Karpas-422 (cell line): ENCODE measurements at regions not wholly inside any gene's neighbourhood (a gene's known extent, or its start where the extent isn't known, plus 50 kb on each side); places are given as distances from the start of the nearest gene placed in this dataset.

Experiments
- DNase-seq: peaks from one replicate; pipeline ENCODE4 v3.0.0-alpha.2; 2015
- H2AFZ ChIP-seq: fragments of 200-600 bp; sonication (generic); 2 replicates; pipeline ENCODE4 v1.6.1; 2014; ENCODE audit warnings: antibody characterized with exemption, low read length, mixed read lengths
- H3K27ac ChIP-seq: fragments of 200-600 bp; sonication (generic); 2 replicates; pipeline ENCODE4 v1.5.1; 2014; ENCODE audit warnings: mild to moderate bottlenecking, low read length, moderate library complexity
- H3K27me3 ChIP-seq: fragments of 200-600 bp; sonication (generic); 2 replicates; pipeline ENCODE4 v1.6.1; 2014; ENCODE audit warnings: low read length, mixed read lengths
- H3K36me3 ChIP-seq: fragments of 200-600 bp; sonication (generic); 2 replicates; pipeline ENCODE4 v1.6.1; 2014; ENCODE audit warnings: low read length, mixed read lengths; ENCODE audit not compliant: insufficient read depth
- H3K4me1 ChIP-seq: fragments of 200-600 bp; sonication (generic); 2 replicates; pipeline ENCODE4 v1.6.1; 2014; ENCODE audit warnings: mild to moderate bottlenecking, low read length, mixed read lengths
- H3K4me2 ChIP-seq: fragments of 200-600 bp; sonication (generic); 2 replicates; pipeline ENCODE4 v1.6.1; 2014; ENCODE audit warnings: low read length, low read depth, mild to moderate bottlenecking; ENCODE audit not compliant: poor library complexity, severe bottlenecking
- H3K4me3 ChIP-seq: fragments of 200-600 bp; sonication (generic); 2 replicates; pipeline ENCODE4 v1.5.1; 2014; ENCODE audit warnings: mild to moderate bottlenecking, antibody characterized with exemption, low read length, mixed read lengths
- H3K79me2 ChIP-seq: fragments of 200-600 bp; sonication (generic); 2 replicates; pipeline ENCODE4 v1.6.1; 2014; ENCODE audit warnings: mild to moderate bottlenecking, low read length, mixed read lengths
- H3K9ac ChIP-seq: fragments of 200-600 bp; sonication (generic); 2 replicates; pipeline ENCODE4 v1.6.0; 2014; ENCODE audit warnings: low read length
- H3K9me2 ChIP-seq: fragments of 200-600 bp; sonication (generic), shearing (Covaris generic); replicated peaks from 2 replicates; pipeline ENCODE4 v1.6.0; 2014; ENCODE audit warnings: mild to moderate bottlenecking, low read length, moderate library complexity; ENCODE audit not compliant: insufficient read depth
- H3K9me3 ChIP-seq: fragments of 300-700, 200-600 bp; sonication (generic); 2 replicates; pipeline ENCODE4 v1.6.1; 2014; ENCODE audit warnings: low read length, mixed read lengths
- H4K20me1 ChIP-seq: fragments of 200-600 bp; sonication (generic); 2 replicates; pipeline ENCODE4 v1.6.1; 2014; ENCODE audit warnings: mild to moderate bottlenecking, antibody characterized with exemption, low read length, low read depth; ENCODE audit not compliant: insufficient read depth

GRCh38 chr7:73973091-73973490, 54.9 kb upstream of the ELN start:
- DNase-seq = no peak
- Histone ChIP-seq H2AFZ (no peak overlapping the region), H3K4me1 (peaks cover 9% of the 10 kb centered on the region; the same call in 1 of the 2 replicates), H3K9me2 (no peaks in the 10 kb centered on the region), H3K4me3 (no peak overlapping the region), H3K9ac (no peak overlapping the region), H3K36me3 (no peaks in the 10 kb centered on the region), H3K4me2 (no peak overlapping the region), H3K27me3 (no peaks in the 10 kb centered on the region), H3K27ac (no peak overlapping the region), H3K79me2 (no peaks in the 10 kb centered on the region), H4K20me1 (0 out of 2 replicates have a peak, but pooled peaks cover 2% of the 10 kb centered on the region), H3K9me3 (no peaks in the 10 kb centered on the region)

GRCh38 chr7:73974101-73974947, 53.6 kb upstream of the ELN start:
- Histone ChIP-seq H2AFZ (no peak overlapping the region), H3K4me2 (no peak overlapping the region), H3K27me3 (no peaks in the 10 kb centered on the region), H3K36me3 (no peaks in the 10 kb centered on the region), H3K9me3 (no peaks in the 10 kb centered on the region), H3K9me2 (no peaks in the 10 kb centered on the region), H3K27ac (no peak overlapping the region), H3K4me1 (peaks cover 14% of the 10 kb centered on the region), H4K20me1 (0 out of 2 replicates have a peak, but pooled peaks cover 2% of the 10 kb centered on the region), H3K79me2 (no peaks in the 10 kb centered on the region), H3K9ac (no peak overlapping the region), H3K4me3 (no peak overlapping the region)
- no peak for DNase-seq

- H3K4me1 ChIP-seq = peaks cover 14% of the 10 kb centered on the region
- H3K4me3 ChIP-seq = no peak overlapping the region
- no peaks in the 10 kb centered on the region for H3K9me3 ChIP-seq
- no peaks in the 10 kb centered on the region for H3K79me2 ChIP-seq
- H3K9me2 ChIP-seq = no peaks in the 10 kb centered on the region
- no peak overlapping the region for H3K4me2 ChIP-seq
- no peak overlapping the region for H2AFZ ChIP-seq
- H4K20me1 ChIP-seq = 0 out of 2 replicates have a peak, but pooled peaks cover 2% of the 10 kb centered on the region
- no peak overlapping the region for H3K27ac ChIP-seq
- DNase-seq = no peak
- H3K36me3 ChIP-seq = no peaks in the 10 kb centered on the region
- H3K9ac ChIP-seq = no peak overlapping the region
- H3K27me3 ChIP-seq = no peaks in the 10 kb centered on the region
Measured at GRCh38 chr7:73974948-73975926, 52.7 kb upstream of the ELN start.

GRCh38 chr7:73976761-73977618, 51.0 kb upstream of the ELN start:
- no peak overlapping the region for H3K27ac ChIP-seq
- H4K20me1 ChIP-seq = 0 out of 2 replicates have a peak, but pooled peaks cover 2% of the 10 kb centered on the region
- H3K79me2 ChIP-seq = no peaks in the 10 kb centered on the region
- no peak overlapping the region for H2AFZ ChIP-seq
- H3K4me1 ChIP-seq = peaks cover 11% of the 10 kb centered on the region
- H3K4me2 ChIP-seq = no peak overlapping the region
- H3K9me2 ChIP-seq = no peaks in the 10 kb centered on the region
- H3K4me3 ChIP-seq = no peak overlapping the region
- no peak for DNase-seq
- no peak overlapping the region for H3K9ac ChIP-seq
- H3K27me3 ChIP-seq = no peaks in the 10 kb centered on the region
- no peaks in the 10 kb centered on the region for H3K9me3 ChIP-seq
- no peaks in the 10 kb centered on the region for H3K36me3 ChIP-seq

DNA sequence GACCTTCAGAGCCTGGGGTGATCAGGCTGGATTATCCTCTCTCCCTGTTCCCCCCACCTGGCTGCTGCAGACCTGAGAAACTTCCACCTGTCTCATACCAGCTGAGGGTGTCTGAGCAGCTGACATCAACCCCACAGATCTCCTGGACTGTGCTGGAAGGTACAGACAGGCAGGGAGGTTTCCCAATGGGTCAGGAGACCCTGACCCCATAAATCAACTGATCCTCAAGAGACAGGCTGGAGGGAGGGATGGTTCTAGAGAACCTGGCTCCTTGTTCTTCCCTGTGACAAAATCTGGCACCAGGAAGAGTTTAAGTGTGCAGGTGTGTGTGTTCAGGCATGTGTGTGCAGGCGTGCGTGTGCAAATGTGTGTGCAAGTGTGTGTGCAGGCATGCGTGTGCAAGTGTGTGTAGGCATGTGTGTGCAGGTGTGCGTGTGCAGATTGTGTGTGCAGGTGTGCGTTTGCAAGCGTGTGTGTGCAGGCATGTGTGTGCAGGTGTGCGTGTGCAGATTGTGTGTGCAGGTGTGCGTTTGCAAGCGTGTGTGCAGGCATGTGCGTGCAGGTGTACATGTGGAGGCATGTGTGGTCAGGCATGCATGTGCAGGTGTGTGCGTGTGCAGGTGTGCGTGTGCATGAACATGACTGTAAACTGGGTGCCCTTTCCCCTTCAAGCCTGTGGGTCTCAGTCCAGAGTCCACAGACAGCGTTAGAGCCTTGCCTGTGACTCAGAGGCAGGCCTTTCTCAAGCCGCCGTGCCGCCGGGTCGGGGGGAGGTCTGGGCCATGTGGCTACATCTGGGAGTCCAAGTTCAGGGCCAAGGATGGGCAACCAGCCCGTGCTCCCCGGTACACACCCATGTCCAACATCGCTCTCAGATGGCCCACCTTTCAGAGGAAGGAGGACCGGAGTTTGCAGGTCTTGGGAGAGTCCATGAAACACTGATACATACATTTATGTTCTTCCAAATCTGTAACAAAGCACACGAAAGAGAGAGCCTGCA, 50.1 kb upstream of the ELN start:
- H3K27ac ChIP-seq = no peak overlapping the region
- no peak overlapping the region for H3K9ac ChIP-seq
- no peak overlapping the region for H2AFZ ChIP-seq
- no peak for DNase-seq
- H3K79me2 ChIP-seq = no peaks in the 10 kb centered on the region
- peaks cover 11% of the 10 kb centered on the region for H3K4me1 ChIP-seq
- H3K9me3 ChIP-seq = no peaks in the 10 kb centered on the region
- H4K20me1 ChIP-seq = 0 out of 2 replicates have a peak, but pooled peaks cover 2% of the 10 kb centered on the region
- H3K27me3 ChIP-seq = no peaks in the 10 kb centered on the region
- H3K36me3 ChIP-seq = no peaks in the 10 kb centered on the region
- H3K4me2 ChIP-seq = no peak overlapping the region
- H3K4me3 ChIP-seq = no peak overlapping the region
- no peaks in the 10 kb centered on the region for H3K9me2 ChIP-seq
